ENCODE measurements at regions not wholly inside any gene's neighbourhood (a gene's known extent, or its start where the extent isn't known, plus 50 kb on each side); places are given as distances from the start of the nearest gene placed in this dataset.

GRCh38 chr10:62584731-62585130 lies 210.6 kb downstream of the ZNF365 start:
- H3K27ac ChIP-seq: no peak overlapping the region
- H3K4me3 ChIP-seq: no peak overlapping the region
- H3K27me3 ChIP-seq: no peaks in the 10 kb centered on the region
- TF ChIP-seq CTCF (IDR thresholded peaks at IDR 0.05) (no peak), POLR2A (IDR thresholded peaks at IDR 0.05) (no peak)
- H3K9me3 ChIP-seq: no peaks in the 10 kb centered on the region
- intact Hi-C loops (cut with DNase I): no loop called here
- WGBS, 2 donors: 57 to 63% methylated on average over 2 of the region's 2 CpGs
- no peaks in the 10 kb centered on the region for H3K36me3 ChIP-seq (replicated peaks in 1 of 2; ENCODE audit: insufficient read depth in 1 of 2, low read depth in 2 of 2)
- DNase-seq (no peak), ATAC-seq (no peak)
- no peaks in the 10 kb centered on the region for H3K4me1 ChIP-seq

GRCh38 chr10:62585211-62585775 lies 211.1 kb downstream of the ZNF365 start:
- no peaks in the 10 kb centered on the region for H3K4me1 ChIP-seq
- ATAC-seq: peak; percentile 21
- H3K27ac ChIP-seq: no peak overlapping the region
- H3K36me3 ChIP-seq (replicated peaks in 1 of 2; ENCODE audit: insufficient read depth in 1 of 2, low read depth in 2 of 2): no peaks in the 10 kb centered on the region
- intact Hi-C loops (cut with DNase I): no loop called here
- TF ChIP-seq CTCF (IDR thresholded peaks at IDR 0.05) (no peak), POLR2A (IDR thresholded peaks at IDR 0.05) (no peak)
- DNase-seq: no peak
- no peaks in the 10 kb centered on the region for H3K9me3 ChIP-seq
- WGBS, 2 donors: 57 to 58% methylated on average over 6 of the region's 6 CpGs
- no peak overlapping the region for H3K4me3 ChIP-seq
- H3K27me3 ChIP-seq: no peaks in the 10 kb centered on the region

GRCh38 chr10:62587011-62587410 lies 212.8 kb downstream of the ZNF365 start:
- H3K27me3 ChIP-seq: no peaks in the 10 kb centered on the region

GRCh38 chr10:62588116-62588515 lies 213.9 kb downstream of the ZNF365 start:
- H3K4me1 ChIP-seq: no peaks in the 10 kb centered on the region
- no peaks in the 10 kb centered on the region for H3K27me3 ChIP-seq
- no peak overlapping the region for H3K27ac ChIP-seq
- no peak overlapping the region for H3K4me3 ChIP-seq
- no peaks in the 10 kb centered on the region for H3K36me3 ChIP-seq (replicated peaks in 1 of 2; ENCODE audit: insufficient read depth in 1 of 2, low read depth in 2 of 2)
- DNase-seq: no peak
- ATAC-seq: no peak
- 87 to 97% methylated on average over 2 of the region's 2 CpGs for WGBS, 2 donors
- no peaks in the 10 kb centered on the region for H3K9me3 ChIP-seq
- no peak for TF ChIP-seq CTCF (IDR thresholded peaks at IDR 0.05)
- TF ChIP-seq POLR2A (IDR thresholded peaks at IDR 0.05): no peak
- intact Hi-C loops (cut with DNase I): no loop called here

More at GRCh38 chr10:62587011-62587410, 212.8 kb downstream of the ZNF365 start:
- H3K4me1 ChIP-seq: no peaks in the 10 kb centered on the region
- no peaks in the 10 kb centered on the region for H3K36me3 ChIP-seq (replicated peaks in 1 of 2; ENCODE audit: insufficient read depth in 1 of 2, low read depth in 2 of 2)
- intact Hi-C loops (cut with DNase I): no loop called here
- no peaks in the 10 kb centered on the region for H3K9me3 ChIP-seq
- DNase-seq: no peak
- H3K4me3 ChIP-seq: no peak overlapping the region
- no peak for TF ChIP-seq POLR2A (IDR thresholded peaks at IDR 0.05)
- no peak for TF ChIP-seq CTCF (IDR thresholded peaks at IDR 0.05)
- ATAC-seq: no peak
- H3K27ac ChIP-seq: no peak overlapping the region

GRCh38 chr10:62589689-62590088 lies 214.8 kb upstream of the ADO start:
- no peak overlapping the region for H3K27ac ChIP-seq
- DNase-seq (no peak), ATAC-seq (no peak)
- 26 to 42% methylated on average over 2 of the region's 2 CpGs for WGBS, 2 donors
- intact Hi-C loops (cut with DNase I): loop anchor here (10.0 kb wide), 1 partner anchor 495 kb away; no protein-coding TSS in a partner anchor
- no peaks in the 10 kb centered on the region for H3K27me3 ChIP-seq
- no peaks in the 10 kb centered on the region for H3K4me1 ChIP-seq
- no peak overlapping the region for H3K4me3 ChIP-seq
- no peak for TF ChIP-seq POLR2A (IDR thresholded peaks at IDR 0.05)
- no peak for TF ChIP-seq CTCF (IDR thresholded peaks at IDR 0.05)
- H3K9me3 ChIP-seq: no peaks in the 10 kb centered on the region
- no peaks in the 10 kb centered on the region for H3K36me3 ChIP-seq (replicated peaks in 1 of 2; ENCODE audit: insufficient read depth in 1 of 2, low read depth in 2 of 2)

All from body of pancreas (tissue), 4 donors.